DOHH2 (cell line): ENCODE measurements at regions not wholly inside any gene's neighbourhood (a gene's known extent, or its start where the extent isn't known, plus 50 kb on each side); places are given as distances from the start of the nearest gene placed in this dataset.
"Not testable (repeated sequence)": the region's sequence is repeated elsewhere in the genome, so short reads cannot be mapped to it uniquely, and the experiment has no call there.

Experiments used
- H3F3A ChIP-seq: fragments of 200-600 bp; sonication (generic), shearing (Covaris generic); 2 replicates; pipeline ENCODE4 v1.6.0; 2016; ENCODE audit warnings: antibody characterized with exemption, mild to moderate bottlenecking; ENCODE audit not compliant: control insufficient read depth, insufficient read depth
- H3K27ac ChIP-seq: fragments of 200-600 bp; sonication (generic); 2 replicates; pipeline ENCODE4 v1.5.1; 2014; ENCODE audit warnings: low read depth, mild to moderate bottlenecking, low read length, moderate library complexity
- H3K27me3 ChIP-seq: fragments of 200-600 bp; sonication (generic); 2 replicates; pipeline ENCODE4 v1.6.1; 2014; ENCODE audit warnings: mild to moderate bottlenecking, low read length, mixed read lengths; ENCODE audit not compliant: control insufficient read depth
- H3K36me3 ChIP-seq: fragments of 200-600 bp; sonication (generic); 2 replicates; pipeline ENCODE4 v1.6.1; 2014; ENCODE audit warnings: mild to moderate bottlenecking, low read length, moderate library complexity, mixed read lengths; ENCODE audit not compliant: control insufficient read depth
- H3K4me1 ChIP-seq: fragments of 200-600 bp; sonication (generic); 2 replicates; pipeline ENCODE4 v1.6.1; 2014; ENCODE audit warnings: mild to moderate bottlenecking, low read length, mixed read lengths; ENCODE audit not compliant: control insufficient read depth
- H3K4me2 ChIP-seq: fragments of 200-600 bp; sonication (generic); 2 replicates; pipeline ENCODE4 v1.6.0; 2014; ENCODE audit warnings: mild to moderate bottlenecking, low read length, moderate library complexity
- H3K4me3 ChIP-seq: fragments of 200-600 bp; sonication (generic); 2 replicates; pipeline ENCODE4 v1.5.1; 2014; ENCODE audit warnings: mild to moderate bottlenecking, low read length, mixed read lengths
- H3K79me2 ChIP-seq: fragments of 200-600 bp; sonication (generic); 2 replicates; pipeline ENCODE4 v1.6.1; 2014; ENCODE audit warnings: mild to moderate bottlenecking, low read length, mixed read lengths; ENCODE audit not compliant: control insufficient read depth
- H3K9me2 ChIP-seq: fragments of 200-600 bp; sonication (generic); replicated peaks from 2 replicates; pipeline ENCODE4 v1.6.1; 2014; ENCODE audit warnings: mild to moderate bottlenecking, low read length, mixed read lengths; ENCODE audit not compliant: control insufficient read depth
- H3K9me3 ChIP-seq: fragments of 200-600 bp; sonication (generic); 2 replicates; pipeline ENCODE4 v1.6.1; 2014; ENCODE audit warnings: antibody characterized with exemption, low read length, mixed read lengths; ENCODE audit not compliant: control insufficient read depth, insufficient read depth
- H4K20me1 ChIP-seq: fragments of 200-600 bp; sonication (generic); 2 replicates; pipeline ENCODE4 v1.6.0; 2014; ENCODE audit warnings: low read depth, mild to moderate bottlenecking, antibody characterized with exemption, low read length, moderate library complexity; ENCODE audit not compliant: control insufficient read depth, insufficient read depth
- CTCF ChIP-seq: fragments of 200-600 bp; sonication (generic); IDR thresholded peaks from one replicate; pipeline ENCODE4 v1.5.1; 2014; ENCODE audit warnings: antibody characterized with exemption, mild to moderate bottlenecking, low read depth, low read length; ENCODE audit not compliant: poor library complexity, severe bottlenecking
- EZH2phosphoT487 ChIP-seq: fragments of 200-600 bp; sonication (generic); IDR thresholded peaks from 2 replicates; pipeline ENCODE4 v1.6.1; 2017; ENCODE audit warnings: borderline replicate concordance, mild to moderate bottlenecking, antibody characterized with exemption, low read length, moderate library complexity, mixed read lengths

GRCh38 chr4:173459857-173460256 is 60.9 kb upstream of the SCRG1 start:
- Histone ChIP-seq H3K27me3 (no peaks in the 10 kb centered on the region), H3K4me2 (no peak overlapping the region), H3K27ac (no peak overlapping the region), H3K9me3 (no peaks in the 10 kb centered on the region), H3K36me3 (no peaks in the 10 kb centered on the region), H3K4me1 (0 out of 2 replicates have a peak, but pooled peaks cover 4% of the 10 kb centered on the region), H3K9me2 (no peaks in the 10 kb centered on the region), H4K20me1 (no peaks in the 10 kb centered on the region), H3K79me2 (no peaks in the 10 kb centered on the region), H3K4me3 (no peak overlapping the region), H3F3A (no peaks in the 10 kb centered on the region)
- no peak for TF ChIP-seq CTCF
- TF ChIP-seq EZH2phosphoT487, result no peak

- no peak overlapping the region for H3K4me3 ChIP-seq
- no peak overlapping the region for H3K27ac ChIP-seq
- no peaks in the 10 kb centered on the region for H3K9me2 ChIP-seq
- no peaks in the 10 kb centered on the region for H3F3A ChIP-seq
- no peaks in the 10 kb centered on the region for H3K79me2 ChIP-seq
- TF ChIP-seq CTCF, result no peak
- TF ChIP-seq EZH2phosphoT487, result no peak
- H3K4me2 ChIP-seq, result no peak overlapping the region
- H3K9me3 ChIP-seq, result no peaks in the 10 kb centered on the region
- H3K27me3 ChIP-seq, result no peaks in the 10 kb centered on the region
- H3K36me3 ChIP-seq, result no peaks in the 10 kb centered on the region
- H4K20me1 ChIP-seq, result no peaks in the 10 kb centered on the region
- 0 out of 2 replicates have a peak, but pooled peaks cover 4% of the 10 kb centered on the region for H3K4me1 ChIP-seq
Measured at GRCh38 chr4:173457893-173458292, 59.0 kb upstream of the SCRG1 start.

GRCh38 chr4:173451435-173451834 is 52.5 kb upstream of the SCRG1 start:
- not testable (repeated sequence) for H3K4me2 ChIP-seq, H3K79me2 ChIP-seq, H4K20me1 ChIP-seq, H3K9me2 ChIP-seq, H3K4me3 ChIP-seq, H3K36me3 ChIP-seq, H3K27me3 ChIP-seq, H3F3A ChIP-seq, H3K27ac ChIP-seq, H3K9me3 ChIP-seq
- peaks cover 36% of the 10 kb centered on the region for H3K4me1 ChIP-seq

GRCh38 chr4:173450281-173450680 is 51.4 kb upstream of the SCRG1 start:
- Histone ChIP-seq H3F3A (no peaks in the 10 kb centered on the region), H4K20me1 (no peaks in the 10 kb centered on the region), H3K9me2 (no peaks in the 10 kb centered on the region; the same call in 1 of the 2 replicates), H3K9me3 (no peaks in the 10 kb centered on the region), H3K27me3 (no peaks in the 10 kb centered on the region), H3K4me3 (no peak overlapping the region), H3K79me2 (no peaks in the 10 kb centered on the region), H3K36me3 (no peaks in the 10 kb centered on the region), H3K4me1 (peaks cover 43% of the 10 kb centered on the region), H3K4me2 (no peak overlapping the region), H3K27ac (no peak overlapping the region)
- TF ChIP-seq EZH2phosphoT487 (no peak), CTCF (no peak)
